ENCODE measurements at regions not wholly inside any gene's neighbourhood (a gene's known extent, or its start where the extent isn't known, plus 50 kb on each side); places are given as distances from the start of the nearest gene placed in this dataset.

- no peak for FAIRE-seq
- Histone ChIP-seq H3K79me2 (ENCODE audit: control insufficient read depth in 1 of 2, insufficient read depth in 2 of 2, low read length in 2 of 2) (no peaks in the 10 kb centered on the region), H2AFZ (ENCODE audit: low read length) (no peak overlapping the region), H2BK15ac (ENCODE audit: low read length) (no peak overlapping the region), H4K91ac (replicated peaks; ENCODE audit: insufficient read length, low read length) (no peak overlapping the region), H3K36me3 (ENCODE audit: control insufficient read depth in 2 of 4, insufficient read depth in 4 of 4, low read length in 3 of 4) (no peaks in the 10 kb centered on the region), H3K4ac (replicated peaks; ENCODE audit: insufficient read length, low read depth, low read length) (no peak overlapping the region), H3K27ac (ENCODE audit: low read depth, low read length) (no peak overlapping the region), H2AK5ac (ENCODE audit: low read depth, low read length) (no peak overlapping the region), H3K56ac (replicated peaks; ENCODE audit: insufficient read length, low read depth, low read length) (no peak overlapping the region), H4K5ac (ENCODE audit: insufficient read length, low read depth, low read length) (no peak overlapping the region), H2BK5ac (ENCODE audit: low read depth, low read length) (no peak overlapping the region), H3K23me2 (ENCODE audit: low read depth, low read length) (no peaks in the 10 kb centered on the region), H3K27me3 (replicated peaks in 1 of 4; ENCODE audit: control insufficient read depth in 3 of 4, extremely low read depth in 1 of 4, insufficient read depth in 3 of 4, low read length in 3 of 4) (no peaks in the 10 kb centered on the region), H4K20me1 (replicated peaks in 1 of 2; ENCODE audit: control insufficient read depth in 1 of 2, insufficient read depth in 2 of 2, low read length in 2 of 2) (no peaks in the 10 kb centered on the region), H3K79me1 (ENCODE audit: low read depth, low read length) (no peaks in the 10 kb centered on the region), H3K9ac (replicated peaks in 1 of 4; ENCODE audit: extremely low read depth in 1 of 4, low read depth in 3 of 4, low read length in 3 of 4) (no peak overlapping the region), H3K9me3 (ENCODE audit: insufficient read depth in 2 of 2, low read depth in 1 of 2, low read length in 1 of 2) (no peaks in the 10 kb centered on the region), H3K4me2 (ENCODE audit: insufficient read depth in 1 of 2, low read depth in 2 of 2, low read length in 2 of 2) (no peak overlapping the region), H4K8ac (ENCODE audit: extremely low read depth, insufficient read depth, low read length) (no peak overlapping the region), H2BK20ac (ENCODE audit: low read length) (no peak overlapping the region), H3K23ac (ENCODE audit: insufficient read length) (no peak overlapping the region), H2BK12ac (ENCODE audit: low read depth, low read length) (no peak overlapping the region), H3K14ac (ENCODE audit: insufficient read length) (no peak overlapping the region), H3K4me3 (ENCODE audit: extremely low read depth in 1 of 4, insufficient read depth in 2 of 4, low read depth in 3 of 4, low read length in 4 of 4) (no peak overlapping the region), H3K18ac (ENCODE audit: extremely low read depth, low read length) (no peak overlapping the region), H2BK120ac (replicated peaks; ENCODE audit: low read depth, low read length) (no peak overlapping the region), H3K4me1 (replicated peaks in 1 of 4; ENCODE audit: control insufficient read depth in 3 of 4, insufficient read depth in 4 of 4, low read length in 3 of 4) (no peaks in the 10 kb centered on the region)
- ChIA-PET POLR2A (ENCODE audit: partially characterized antibody) (no interaction called here), CTCF (ENCODE audit: partially characterized antibody) (interaction anchor here (0.7 kb wide), 1 partner anchor 122 kb away, joined by 4 read pairs; no protein-coding TSS in a partner anchor)
- WGBS, 2 experiments (ENCODE audit: extremely low coverage in 1 of 2, insufficient coverage in 1 of 2, insufficient read length in 1 of 2, insufficient replicate concordance in 2 of 2, low coverage in 1 of 2, low lambda C conversion rate in 2 of 2, missing lambda C conversion rate in 1 of 2): 95% methylated on average over 6 of the region's 8 CpGs; no CpG with 5 or more reads in 1 of the 2 experiments
- no peak for DNase-seq (ENCODE audit: low read depth in 1 of 2, low spot score in 2 of 2)
- no peak for TF ChIP-seq CHD2 (IDR thresholded peaks at IDR 0.05; ENCODE audit: low read length)
- no peak for TF ChIP-seq YY1 (IDR thresholded peaks at IDR 0.05; ENCODE audit: low read depth, low read length)
- no peak for TF ChIP-seq SP4 (IDR thresholded peaks at IDR 0.05; ENCODE audit: low read length)
- TF ChIP-seq JUN (IDR thresholded peaks at IDR 0.05; ENCODE audit: low read depth, low read length): no peak
- no peak for TF ChIP-seq TCF12 (IDR thresholded peaks at IDR 0.05; ENCODE audit: low read depth, low read length)
- no peak for TF ChIP-seq PHF8 (conservative IDR thresholded peaks at IDR 0.05; ENCODE audit: low read depth, low read length)
- TF ChIP-seq USF2 (IDR thresholded peaks at IDR 0.05; ENCODE audit: low read length): no peak
- no peak for TF ChIP-seq GTF2F1 (IDR thresholded peaks at IDR 0.05; ENCODE audit: borderline replicate concordance, low read depth, low read length)
- no peak for TF ChIP-seq ATF3 (IDR thresholded peaks at IDR 0.05; ENCODE audit: insufficient read depth, low read depth, low read length)
- no peak for TF ChIP-seq TBP (IDR thresholded peaks at IDR 0.05; ENCODE audit: low read depth, low read length)
- TF ChIP-seq SP2 (IDR thresholded peaks at IDR 0.05; ENCODE audit: low read length): no peak
- no peak for TF ChIP-seq CREB1 (IDR thresholded peaks at IDR 0.05)
- TF ChIP-seq ATF2 (IDR thresholded peaks at IDR 0.05; ENCODE audit: low read length): no peak
Measured at GRCh38 chr5:130350131-130350530, 445.9 kb downstream of the CHSY3 start.

All from H1 (cell line).